Activated CD8-positive, alpha-beta memory T cell treated with anti-CD3 and anti-CD28 coated beads, Interleukin-2, amount 50 U/mL, for 1 hour (primary cell): ENCODE measurements at regions not wholly inside any gene's neighbourhood (a gene's known extent, or its start where the extent isn't known, plus 50 kb on each side); places are given as distances from the start of the nearest gene placed in this dataset.
"Not testable (repeated sequence)": the region's sequence is repeated elsewhere in the genome, so short reads cannot be mapped to it uniquely, and the experiment has no call there.

Experiments used
- DNase-seq: peaks from one replicate; pipeline ENCODE4 v3.0.0-alpha.2; 2020; ENCODE audit errors: extremely low read depth

DNA sequence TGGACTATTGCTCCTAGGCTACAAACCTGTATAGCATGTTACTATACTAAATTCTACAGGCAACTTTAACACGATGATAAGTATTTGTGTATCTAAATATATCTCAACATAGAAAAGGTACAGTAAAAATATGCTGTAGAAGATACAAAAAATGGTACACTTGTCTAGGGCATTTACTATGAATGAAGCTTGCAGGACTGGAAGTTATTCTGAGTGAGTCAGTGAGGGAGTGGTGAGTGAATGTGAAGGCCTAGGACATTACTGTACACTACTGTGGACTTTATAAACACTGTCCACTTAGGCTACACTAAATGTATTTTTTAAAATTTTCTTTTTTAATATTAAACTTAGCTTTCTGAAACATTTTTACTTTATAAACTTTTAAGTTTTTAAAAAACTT, 140.5 kb upstream of the SGO1 start:
- DNase-seq = no peak

DNA sequence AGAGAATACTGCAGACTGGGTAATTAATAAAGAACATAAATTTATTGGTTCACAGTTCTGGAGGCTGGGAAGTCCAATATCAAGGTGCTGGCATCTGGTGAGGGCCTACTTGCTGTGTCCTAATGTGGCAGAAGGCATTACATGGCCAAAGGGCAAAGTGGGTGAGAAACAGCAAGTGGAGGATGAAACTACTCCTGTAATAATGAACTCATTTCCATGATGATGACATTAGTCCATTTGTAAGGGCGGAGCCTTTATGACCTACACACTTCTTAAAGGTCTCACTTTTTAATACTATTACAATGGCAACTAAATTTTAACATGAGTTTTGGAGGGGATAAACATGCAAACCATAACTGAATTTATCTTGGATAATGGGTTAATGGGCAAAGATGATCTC, 139.6 kb upstream of the SGO1 start:
- DNase-seq = no peak

DNA sequence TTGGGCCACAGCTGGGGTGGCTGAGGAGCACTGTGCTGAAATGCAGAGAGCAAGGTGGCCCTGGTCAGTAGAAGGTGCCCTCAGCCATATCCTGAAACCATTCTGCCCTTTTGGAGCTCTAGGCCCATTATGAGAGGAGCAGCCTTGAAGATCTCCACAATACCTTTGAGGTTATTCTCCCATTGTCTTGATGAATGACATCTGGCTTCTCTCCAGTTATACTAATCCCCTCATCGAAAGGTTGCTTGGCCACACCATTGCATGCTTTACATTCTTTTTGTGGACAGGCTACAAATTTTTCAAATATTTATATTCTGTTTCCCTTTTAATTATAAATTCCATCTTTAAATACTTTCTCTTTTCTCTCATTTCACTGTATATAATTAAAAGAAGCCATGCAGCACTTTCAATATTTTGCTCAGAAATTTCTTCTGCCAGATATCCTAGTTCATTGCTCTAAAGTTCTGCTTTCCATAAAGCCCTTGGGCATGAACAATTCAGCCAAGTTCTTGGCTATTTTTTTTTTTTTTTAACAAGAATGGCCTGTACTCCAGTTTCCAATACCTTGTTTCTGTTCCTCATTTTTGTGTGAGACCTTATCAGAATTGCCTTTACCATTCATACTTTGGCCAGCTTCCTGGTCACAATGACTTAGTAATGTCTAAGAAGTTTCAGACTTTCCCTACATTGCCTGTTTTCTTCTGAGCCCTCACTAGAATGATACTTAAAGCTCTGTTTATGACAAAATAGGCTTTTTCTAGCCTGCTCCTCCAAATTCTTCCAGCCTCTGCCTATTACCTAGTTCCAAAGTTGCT, 138.9 kb upstream of the SGO1 start:
- DNase-seq = no peak

DNA sequence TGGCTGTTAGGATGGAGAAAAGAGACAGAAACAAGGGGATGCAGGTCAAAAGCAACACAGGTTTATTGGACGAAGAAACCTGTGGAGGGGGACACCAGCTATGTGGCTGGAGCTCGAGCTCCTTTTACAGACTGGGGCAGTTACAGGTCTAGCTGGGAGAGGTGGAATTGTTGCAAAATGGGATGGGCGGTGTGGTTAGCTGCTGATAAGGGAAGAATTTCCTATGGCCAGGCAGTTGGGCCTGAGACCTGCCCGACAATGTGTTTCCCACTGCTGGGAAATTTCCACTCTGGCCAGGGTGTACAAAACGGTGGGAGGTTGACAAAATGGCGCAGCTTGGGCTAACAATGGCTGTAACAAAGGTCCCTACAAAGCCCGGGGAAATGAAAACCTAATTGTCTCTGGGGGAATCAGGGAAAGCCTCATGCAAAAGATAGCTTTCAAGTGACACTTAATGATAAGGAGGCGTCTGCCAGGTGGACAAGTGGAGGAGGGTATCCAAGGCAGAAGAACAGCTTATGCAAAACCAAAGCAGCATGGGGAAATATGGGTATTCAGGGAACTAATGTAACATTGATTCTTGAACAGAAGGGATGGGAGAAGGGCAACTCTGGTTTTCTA, 137.4 kb upstream of the SGO1 start:
- DNase-seq = no peak

DNA sequence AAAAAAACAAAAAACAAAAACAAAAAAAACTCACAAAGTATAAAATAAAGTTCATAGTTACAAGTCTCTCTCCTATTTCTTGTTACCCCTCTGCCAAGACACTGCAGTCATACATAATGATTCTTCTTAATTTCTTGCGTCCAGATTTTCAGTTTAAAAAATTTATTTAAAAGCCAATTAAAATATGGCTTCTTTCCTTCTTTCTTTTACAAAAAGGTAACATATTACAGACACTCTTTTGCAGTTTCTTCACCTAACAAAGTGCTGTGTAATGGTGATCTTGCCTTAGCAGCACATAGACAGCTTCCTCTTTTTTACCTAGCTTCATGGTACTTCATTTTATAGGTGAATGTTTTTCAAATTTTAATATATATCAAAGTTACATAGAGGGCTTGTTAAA, 136.1 kb upstream of the SGO1 start:
- no peak for DNase-seq

DNA sequence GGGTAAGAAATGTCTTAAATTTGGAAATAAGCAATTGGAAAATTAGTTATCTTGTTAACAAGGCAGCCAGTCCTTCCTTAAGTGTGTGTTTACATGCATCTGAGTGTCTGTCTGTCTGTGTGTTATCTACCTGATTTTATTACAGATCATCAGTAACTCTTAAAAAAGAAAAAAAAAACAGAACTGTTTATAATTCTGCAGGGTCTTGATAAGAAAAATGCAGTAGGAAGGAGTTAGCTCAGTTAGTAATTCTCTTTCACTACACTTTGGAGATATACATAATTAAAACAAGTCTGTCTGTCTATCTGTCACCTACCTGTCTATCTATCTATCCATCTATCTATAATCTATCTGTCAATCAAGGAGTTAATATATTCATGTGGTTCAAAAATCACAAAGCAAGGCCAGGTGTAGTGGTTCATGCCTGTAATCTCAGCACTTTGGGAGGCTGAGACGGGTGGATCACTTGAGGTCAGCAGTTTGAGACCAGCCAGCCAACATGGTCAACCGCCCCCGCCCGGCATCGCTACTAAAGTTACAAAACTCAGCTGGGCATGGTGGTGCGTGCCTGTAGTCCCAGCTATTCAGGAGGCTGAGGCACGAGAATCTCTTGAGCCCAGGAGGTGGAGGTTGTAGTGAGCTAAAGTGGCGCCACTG, 135.5 kb upstream of the SGO1 start:
- no peak for DNase-seq

DNA sequence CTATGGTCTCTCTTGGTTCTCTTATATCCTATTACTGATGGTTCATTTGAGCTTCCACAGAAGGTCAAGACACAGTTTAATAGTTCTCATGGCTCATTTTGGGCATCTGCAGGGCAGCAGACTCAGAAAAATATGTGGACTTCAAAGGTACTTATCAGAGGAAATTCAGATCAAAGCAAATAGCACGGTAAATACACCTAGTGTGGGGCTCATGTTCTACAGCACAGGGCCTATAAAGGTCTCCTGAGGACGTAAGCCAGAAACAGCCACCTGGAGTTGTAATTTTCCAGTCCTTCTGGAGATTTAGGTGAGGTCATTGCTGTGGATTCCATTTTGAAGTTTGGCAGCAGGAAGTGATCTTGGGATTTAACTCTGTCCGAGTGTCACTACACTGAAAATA, 134.5 kb upstream of the SGO1 start:
- DNase-seq = no peak

DNA sequence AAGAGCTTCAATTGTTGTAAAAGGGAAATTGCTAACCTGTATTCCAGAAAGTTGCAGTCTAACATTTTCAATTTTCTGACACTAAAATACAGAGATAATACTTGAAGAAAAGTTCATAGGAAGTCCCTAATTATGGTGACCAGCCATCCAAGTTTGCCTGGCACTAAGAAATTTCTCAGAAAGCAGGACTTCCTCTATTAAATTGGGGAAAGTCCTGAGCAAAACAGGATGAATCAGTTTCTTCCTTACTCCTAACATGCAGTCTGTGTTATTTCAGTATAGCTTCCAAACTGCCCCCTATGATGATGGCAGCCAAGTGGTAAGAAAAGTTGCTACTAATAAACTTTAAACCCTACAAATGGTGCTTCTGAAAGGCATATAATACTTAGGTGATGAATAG, 133.5 kb upstream of the SGO1 start:
- no peak for DNase-seq

DNA sequence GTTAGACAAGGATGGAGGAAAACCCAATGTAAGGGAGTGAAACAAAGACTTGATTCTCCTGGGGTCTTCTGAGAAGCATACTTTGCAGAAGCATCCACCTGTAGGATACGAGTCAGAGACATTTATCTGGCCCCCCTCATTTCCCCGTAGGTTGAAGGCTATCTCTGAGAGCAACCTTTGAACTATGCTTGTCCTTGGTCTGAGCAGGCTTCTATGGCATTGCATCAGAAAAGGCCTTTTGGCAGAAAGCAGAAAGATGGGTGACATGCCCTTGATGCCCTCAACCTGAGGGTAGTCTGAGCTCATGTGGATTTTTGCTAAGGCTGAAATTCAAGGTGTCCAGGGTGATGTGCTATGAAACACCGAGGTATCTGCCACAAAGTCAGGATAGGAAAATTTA, 131.6 kb upstream of the SGO1 start:
- DNase-seq = no peak

DNA sequence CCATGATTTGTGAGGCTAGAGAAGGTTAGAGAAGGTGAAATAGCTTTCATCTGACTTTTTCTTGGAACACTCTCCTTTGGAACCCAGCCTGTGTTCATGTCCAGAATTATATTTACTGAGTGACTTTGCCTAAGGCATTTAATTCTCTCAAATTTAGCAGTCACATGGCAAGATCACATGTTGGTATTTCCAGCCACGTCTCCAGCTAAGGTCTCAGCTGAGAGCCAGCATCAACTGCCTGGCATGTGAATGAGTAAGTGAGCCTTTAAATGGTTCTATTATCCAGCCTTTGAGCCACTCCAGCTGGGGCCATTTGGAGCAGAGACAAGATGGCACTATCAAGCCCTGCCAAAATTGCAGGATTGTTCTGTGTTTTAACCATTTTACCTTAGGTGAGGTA, 130.2 kb upstream of the SGO1 start:
- DNase-seq = no peak

DNA sequence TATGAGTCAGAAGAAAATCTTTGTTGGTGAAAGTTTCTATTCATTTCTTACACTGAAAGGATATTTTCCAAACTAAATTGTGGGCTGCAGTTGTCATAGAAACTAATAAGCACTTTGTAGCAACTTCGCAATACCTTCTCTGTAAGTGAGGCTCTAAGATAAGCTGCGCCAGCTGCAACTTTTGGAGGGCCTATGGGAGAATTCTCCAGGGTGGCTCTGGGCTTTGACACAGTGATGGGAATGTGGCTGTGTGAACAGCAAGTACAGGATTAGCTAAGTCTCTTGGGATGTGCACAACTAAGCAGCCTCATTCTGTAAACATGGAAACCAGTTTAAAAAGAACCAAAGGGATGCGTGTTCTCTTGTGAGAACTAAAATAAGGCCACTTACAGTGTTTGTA, 124.6 kb upstream of the SGO1 start:
- DNase-seq = no peak

DNA sequence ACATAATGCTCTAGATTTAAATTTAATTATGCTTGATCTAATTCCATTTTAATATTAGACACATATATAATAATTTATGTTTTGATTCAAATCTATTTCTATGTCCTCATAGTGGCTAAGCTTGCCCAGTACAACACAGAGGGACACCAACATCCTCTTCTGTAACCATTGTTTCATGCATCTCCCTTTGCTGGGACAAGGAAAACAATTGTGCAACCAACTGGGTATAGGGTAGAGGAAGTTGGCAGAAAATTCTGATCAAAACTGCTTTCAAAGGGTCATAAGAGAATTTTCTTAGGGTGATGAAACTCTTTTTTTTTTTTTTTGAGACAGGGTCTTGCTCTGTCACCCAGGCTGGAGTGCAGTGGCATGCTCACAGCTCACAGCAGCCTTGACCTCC, 121.4 kb upstream of the SGO1 start:
- DNase-seq = no peak

DNA sequence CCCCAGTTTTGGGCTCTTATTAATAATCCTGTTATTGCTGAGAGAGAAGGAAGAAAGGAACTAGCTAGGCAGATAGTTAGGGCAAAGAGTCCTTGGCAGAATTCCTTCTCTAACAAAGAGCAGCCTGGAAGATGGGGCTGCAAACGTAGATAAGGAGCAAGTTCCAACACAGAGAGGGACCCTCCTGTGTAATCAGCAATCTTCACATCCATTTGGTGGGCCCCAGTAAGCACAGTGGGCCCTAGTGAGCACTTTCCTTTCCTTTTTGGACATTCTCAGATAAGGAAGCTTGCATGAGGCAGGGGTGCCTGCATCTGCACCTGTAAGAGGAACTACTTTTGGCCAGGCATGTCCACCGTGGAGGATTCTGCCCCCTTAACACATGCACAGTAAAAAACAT, 119.6 kb upstream of the SGO1 start:
- DNase-seq = no peak

DNA sequence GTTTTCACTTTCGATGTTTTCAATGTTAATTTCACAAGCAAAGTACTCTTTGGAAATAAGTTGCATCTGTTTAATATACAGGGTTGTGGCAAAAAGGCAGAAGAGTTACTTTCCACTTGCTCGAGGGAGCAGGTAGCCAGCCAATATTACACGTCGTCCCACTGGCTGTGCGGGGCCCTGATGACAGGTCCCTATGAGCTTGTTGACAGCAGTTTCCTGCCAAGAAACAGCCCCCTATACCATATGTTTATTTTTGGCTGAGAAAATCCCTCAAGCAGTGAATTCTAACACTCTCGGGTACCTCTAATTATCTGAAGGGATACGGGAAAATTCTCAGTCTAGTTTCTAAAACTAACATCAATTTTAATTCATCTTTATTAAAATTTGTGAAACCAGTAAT, 116.8 kb upstream of the SGO1 start:
- DNase-seq = no peak

DNA sequence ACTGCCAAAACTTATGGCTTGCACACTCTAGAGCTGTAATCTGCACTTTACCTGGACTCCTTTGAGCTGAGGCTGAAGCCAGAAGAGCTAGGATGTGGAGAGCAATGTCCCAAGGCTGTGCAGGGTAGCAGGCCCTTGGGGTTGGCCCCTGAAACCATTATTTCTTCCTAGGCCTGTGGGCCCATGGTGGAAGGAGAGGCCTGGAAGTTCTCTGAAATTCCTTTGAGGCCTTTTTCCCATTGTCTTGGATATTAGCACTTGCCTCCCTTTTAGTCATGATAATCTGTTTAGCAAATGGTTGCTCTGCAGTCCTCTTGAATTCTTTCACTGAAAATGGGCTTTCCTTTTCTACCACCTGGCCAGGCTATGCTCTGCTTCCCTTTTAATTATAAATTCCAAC, 102.0 kb upstream of the SGO1 start:
- no peak for DNase-seq

DNA sequence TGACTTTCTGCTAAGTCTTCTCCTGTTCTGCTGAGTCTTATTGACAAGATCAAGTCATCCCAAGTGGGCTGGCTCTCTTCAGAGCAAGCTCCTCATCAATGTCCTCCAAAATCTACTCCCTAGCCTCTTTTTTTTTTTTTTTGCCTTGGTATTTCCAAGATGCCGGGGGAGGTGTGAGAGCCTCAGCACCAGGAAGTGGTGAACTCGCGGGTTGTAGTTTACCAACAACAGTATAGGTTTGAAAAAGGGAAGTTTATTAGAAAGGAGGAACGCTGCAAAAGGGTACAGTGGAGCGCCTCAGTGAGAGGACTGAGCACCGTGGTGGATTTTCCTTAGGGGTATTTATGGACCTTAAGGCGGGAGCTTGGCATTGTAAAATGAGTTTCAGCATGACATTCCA, 94.3 kb upstream of the SGO1 start:
- DNase-seq = no peak

DNA sequence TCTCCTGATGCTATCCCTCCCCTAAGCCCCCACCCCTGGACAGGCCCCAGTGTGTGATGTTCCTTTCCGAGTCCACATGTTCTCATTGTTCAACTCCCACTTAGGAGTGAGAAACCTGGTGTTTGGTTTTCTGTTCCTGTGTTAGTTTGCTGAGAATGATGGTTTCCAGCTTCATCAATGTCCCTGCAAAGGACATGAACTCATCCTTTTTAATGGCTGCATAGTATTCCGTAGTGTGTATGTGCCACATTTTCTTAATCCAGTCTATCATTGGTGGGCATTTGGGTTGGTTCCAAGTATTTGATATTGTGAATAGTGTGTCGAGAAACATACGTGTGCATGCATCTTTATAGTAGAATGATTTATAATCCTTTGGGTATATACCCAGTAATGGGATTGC, 80.0 kb upstream of the SGO1 start:
- not testable (repeated sequence) for DNase-seq

DNA sequence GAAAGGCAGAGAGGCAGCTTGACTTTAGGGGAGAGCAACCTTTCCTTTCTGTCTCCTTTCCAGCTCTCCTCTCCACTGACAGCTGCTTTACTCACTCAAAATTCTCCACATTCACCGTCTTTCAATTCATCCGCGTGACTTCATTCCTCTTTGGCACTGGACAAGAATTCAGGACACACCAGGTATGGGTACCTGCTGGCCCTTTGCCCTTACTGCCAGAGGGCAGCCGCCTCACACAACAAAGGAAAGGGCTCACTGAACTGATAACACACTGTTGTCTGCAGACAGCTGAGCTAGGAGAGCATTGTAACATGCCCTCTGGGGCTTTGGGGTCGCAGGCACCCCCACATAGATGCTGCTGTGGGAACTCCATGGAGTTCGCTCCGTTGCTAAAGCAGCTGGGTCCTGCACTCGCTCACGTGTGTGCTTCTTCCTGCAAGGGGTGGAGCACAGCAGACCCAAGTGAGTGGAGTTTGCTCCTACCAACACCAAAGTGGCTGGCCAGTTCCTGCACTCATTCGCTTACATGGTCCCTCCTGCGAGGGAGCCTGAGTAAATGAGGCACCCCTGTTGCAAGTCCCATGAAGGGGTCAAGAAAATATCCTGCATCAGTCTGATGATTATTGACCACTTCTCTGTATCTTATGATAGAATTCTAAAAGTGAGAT, 79.0 kb upstream of the SGO1 start:
- DNase-seq = no peak

DNA sequence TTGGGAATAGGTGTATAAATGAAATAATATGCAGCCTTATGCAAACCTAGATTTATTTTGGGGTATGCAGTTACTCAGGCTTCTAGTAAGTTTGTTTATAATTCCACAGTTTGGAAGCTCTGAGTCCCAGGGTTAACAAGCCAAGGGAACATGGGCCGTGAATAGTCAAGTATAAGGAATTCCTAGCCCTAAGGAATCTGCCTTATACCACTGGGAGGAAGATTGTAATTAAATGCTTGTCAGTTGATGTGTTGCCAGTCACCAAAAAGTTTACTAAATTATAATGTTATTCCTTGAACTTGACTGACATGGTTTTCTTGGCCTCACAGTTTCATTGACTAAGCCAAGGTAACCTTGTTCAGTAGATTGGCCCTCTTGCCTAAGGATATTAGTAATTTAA, 72.4 kb upstream of the SGO1 start:
- no peak for DNase-seq

DNA sequence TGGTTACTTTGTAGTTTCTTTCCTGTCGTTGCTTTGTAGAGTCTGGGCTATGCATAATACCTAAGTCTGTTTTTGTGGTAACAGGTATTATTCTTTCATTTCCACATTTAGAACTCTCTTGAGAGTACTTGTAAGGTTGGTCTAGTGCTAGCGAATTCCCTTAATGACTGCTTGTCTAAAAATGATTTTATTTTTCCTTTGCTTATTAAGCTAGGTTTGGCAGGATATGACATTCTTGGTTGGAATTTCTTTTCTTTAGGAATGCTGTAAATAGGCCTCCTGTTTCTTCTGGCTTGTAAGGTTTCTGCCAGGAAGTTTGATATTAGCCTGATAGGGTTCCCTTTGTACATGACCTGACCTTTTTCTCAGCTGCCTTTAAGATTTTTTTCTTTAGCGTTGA, 70.1 kb upstream of the SGO1 start:
- no peak for DNase-seq

DNA sequence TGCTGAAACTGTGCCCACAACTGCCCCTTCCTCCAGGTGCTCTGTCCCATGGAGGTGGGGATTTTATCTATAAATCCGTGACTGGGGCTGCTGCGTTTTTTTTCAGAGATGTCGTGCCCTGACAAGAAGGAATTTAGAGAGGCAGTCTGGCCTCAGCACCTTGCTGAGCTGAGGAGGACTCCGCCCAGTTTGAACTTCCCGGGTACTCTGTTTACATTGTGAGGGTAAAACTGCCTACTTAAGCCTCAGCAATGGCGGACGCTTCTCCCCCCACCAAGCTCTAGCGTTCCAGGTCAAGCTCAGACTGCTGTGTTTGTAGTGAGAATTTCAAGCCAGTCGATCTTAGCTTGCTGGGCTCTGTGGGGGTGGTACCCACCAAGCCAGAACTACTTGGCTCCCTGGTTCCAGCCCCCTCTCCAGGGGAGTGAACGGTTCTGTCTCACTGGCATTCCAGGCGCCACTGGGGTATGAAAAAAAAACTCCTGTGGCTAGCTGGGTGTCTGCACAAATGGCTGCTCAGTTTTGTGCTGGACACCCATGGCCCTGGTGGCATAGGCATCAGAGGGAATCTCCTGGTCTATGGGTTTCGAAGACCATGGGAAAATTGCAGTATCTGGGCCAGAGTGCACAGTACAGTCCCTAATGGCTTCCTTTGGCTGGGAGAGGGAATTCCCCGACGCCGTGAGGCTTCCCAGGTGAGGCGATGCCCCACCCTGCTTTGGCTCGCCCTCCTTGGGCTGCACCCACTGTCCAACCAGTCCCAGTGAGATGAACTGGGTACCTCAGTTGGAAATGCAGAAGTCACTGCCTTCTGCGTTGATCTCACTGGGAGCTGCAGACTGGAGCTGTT, 68.5 kb upstream of the SGO1 start:
- DNase-seq = no peak

DNA sequence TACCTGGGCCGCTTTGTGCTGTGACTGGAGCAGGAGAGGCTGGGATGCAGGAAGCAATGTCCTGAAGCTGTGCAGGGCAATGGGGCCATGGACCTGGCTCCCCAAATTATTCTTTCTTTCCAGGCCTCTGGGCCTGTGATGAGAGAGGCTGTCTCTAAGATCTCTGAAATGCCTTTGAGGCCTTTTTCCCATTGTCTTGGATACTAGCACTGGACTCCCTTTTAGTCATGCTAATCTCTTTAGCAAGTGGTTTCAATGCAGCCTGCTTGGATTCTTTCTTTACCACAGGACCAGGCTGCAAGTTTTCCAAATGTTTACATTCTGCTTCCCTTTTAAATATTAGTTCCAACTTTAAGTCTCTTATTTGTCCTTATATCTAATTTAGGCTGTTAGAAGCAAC, 64.8 kb upstream of the SGO1 start:
- DNase-seq = no peak
